ENCODE measurements at regions not wholly inside any gene's neighbourhood (a gene's known extent, or its start where the extent isn't known, plus 50 kb on each side); places are given as distances from the start of the nearest gene placed in this dataset.

- Mint-ChIP-seq H3K27me3 (ENCODE audit: low read depth) (no peaks in the 10 kb centered on the region), H3K4me1 (no peaks in the 10 kb centered on the region), H3K9me3 (no peaks in the 10 kb centered on the region), H3K36me3 (ENCODE audit: low read depth) (no peaks in the 10 kb centered on the region), H3K4me3 (no peak overlapping the region), H3K27ac (no peak overlapping the region)
- TF ChIP-seq, protein P1, sequence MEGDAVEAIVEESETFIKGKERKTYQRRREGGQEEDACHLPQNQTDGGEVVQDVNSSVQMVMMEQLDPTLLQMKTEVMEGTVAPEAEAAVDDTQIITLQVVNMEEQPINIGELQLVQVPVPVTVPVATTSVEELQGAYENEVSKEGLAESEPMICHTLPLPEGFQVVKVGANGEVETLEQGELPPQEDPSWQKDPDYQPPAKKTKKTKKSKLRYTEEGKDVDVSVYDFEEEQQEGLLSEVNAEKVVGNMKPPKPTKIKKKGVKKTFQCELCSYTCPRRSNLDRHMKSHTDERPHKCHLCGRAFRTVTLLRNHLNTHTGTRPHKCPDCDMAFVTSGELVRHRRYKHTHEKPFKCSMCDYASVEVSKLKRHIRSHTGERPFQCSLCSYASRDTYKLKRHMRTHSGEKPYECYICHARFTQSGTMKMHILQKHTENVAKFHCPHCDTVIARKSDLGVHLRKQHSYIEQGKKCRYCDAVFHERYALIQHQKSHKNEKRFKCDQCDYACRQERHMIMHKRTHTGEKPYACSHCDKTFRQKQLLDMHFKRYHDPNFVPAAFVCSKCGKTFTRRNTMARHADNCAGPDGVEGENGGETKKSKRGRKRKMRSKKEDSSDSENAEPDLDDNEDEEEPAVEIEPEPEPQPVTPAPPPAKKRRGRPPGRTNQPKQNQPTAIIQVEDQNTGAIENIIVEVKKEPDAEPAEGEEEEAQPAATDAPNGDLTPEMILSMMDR (IDR thresholded peaks at IDR 0.05; ENCODE audit: unreplicated experiment in 3 of 3) = no peak
Measured at GRCh38 chr5:13529300-13529699, 415.2 kb downstream of the DNAH5 start.

DNA sequence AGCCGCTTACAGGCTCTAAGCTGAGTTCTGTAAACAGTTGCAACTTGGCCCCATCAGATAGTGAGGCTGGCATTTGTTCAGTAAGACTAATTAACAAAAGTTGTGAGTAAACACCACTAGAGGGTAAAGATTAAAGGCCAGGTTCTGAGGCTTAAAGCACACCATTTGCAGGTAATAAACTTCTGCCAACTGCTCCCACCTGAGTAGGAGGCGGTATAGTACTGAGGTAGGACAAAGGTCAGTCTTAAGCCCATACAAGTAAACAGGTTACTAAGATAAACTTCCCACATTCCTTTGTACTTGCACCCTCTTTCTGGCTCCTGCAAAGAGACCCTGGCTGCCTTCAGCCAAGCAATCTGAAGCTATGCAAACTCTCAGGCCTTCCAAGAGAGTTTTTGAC, 419.6 kb downstream of the DNAH5 start:
- Mint-ChIP-seq H3K36me3 (ENCODE audit: low read depth) (no peaks in the 10 kb centered on the region), H3K27ac (no peak overlapping the region), H3K4me1 (no peaks in the 10 kb centered on the region), H3K9me3 (no peaks in the 10 kb centered on the region), H3K4me3 (no peak overlapping the region), H3K27me3 (ENCODE audit: low read depth) (no peaks in the 10 kb centered on the region)
- TF ChIP-seq, protein P1 (IDR thresholded peaks at IDR 0.05; ENCODE audit: unreplicated experiment in 3 of 3) = no peak

- Mint-ChIP-seq H3K4me1 (no peaks in the 10 kb centered on the region), H3K27me3 (ENCODE audit: low read depth) (peaks cover 4% of the 10 kb centered on the region), H3K36me3 (ENCODE audit: low read depth) (no peaks in the 10 kb centered on the region), H3K9me3 (no peaks in the 10 kb centered on the region), H3K4me3 (no peak overlapping the region), H3K27ac (no peak overlapping the region)
- TF ChIP-seq, protein P1 (IDR thresholded peaks at IDR 0.05; ENCODE audit: unreplicated experiment in 3 of 3) = no peak
Measured at GRCh38 chr5:13519131-13519530, 425.4 kb downstream of the DNAH5 start.

GRCh38 chr5:13516195-13516594, 428.3 kb downstream of the DNAH5 start:
- no peaks in the 10 kb centered on the region for H3K9me3 Mint-ChIP-seq
- H3K4me1 Mint-ChIP-seq = no peaks in the 10 kb centered on the region
- H3K4me3 Mint-ChIP-seq = no peak overlapping the region
- TF ChIP-seq, protein P1 (IDR thresholded peaks at IDR 0.05; ENCODE audit: unreplicated experiment in 3 of 3) = no peak
- no peak overlapping the region for H3K27ac Mint-ChIP-seq
- H3K36me3 Mint-ChIP-seq (ENCODE audit: low read depth) = no peaks in the 10 kb centered on the region
- peaks cover 4% of the 10 kb centered on the region for H3K27me3 Mint-ChIP-seq (ENCODE audit: low read depth)

- no peaks in the 10 kb centered on the region for H3K9me3 Mint-ChIP-seq
- TF ChIP-seq, protein P1 (IDR thresholded peaks at IDR 0.05; ENCODE audit: unreplicated experiment in 3 of 3) = no peak
- H3K4me1 Mint-ChIP-seq = no peaks in the 10 kb centered on the region
- H3K4me3 Mint-ChIP-seq = no peak overlapping the region
- peaks cover 3% of the 10 kb centered on the region for H3K27me3 Mint-ChIP-seq (ENCODE audit: low read depth)
- H3K36me3 Mint-ChIP-seq (ENCODE audit: low read depth) = no peaks in the 10 kb centered on the region
- H3K27ac Mint-ChIP-seq = no peak overlapping the region
Measured at GRCh38 chr5:13511442-13511841, 433.0 kb downstream of the DNAH5 start.

DNA sequence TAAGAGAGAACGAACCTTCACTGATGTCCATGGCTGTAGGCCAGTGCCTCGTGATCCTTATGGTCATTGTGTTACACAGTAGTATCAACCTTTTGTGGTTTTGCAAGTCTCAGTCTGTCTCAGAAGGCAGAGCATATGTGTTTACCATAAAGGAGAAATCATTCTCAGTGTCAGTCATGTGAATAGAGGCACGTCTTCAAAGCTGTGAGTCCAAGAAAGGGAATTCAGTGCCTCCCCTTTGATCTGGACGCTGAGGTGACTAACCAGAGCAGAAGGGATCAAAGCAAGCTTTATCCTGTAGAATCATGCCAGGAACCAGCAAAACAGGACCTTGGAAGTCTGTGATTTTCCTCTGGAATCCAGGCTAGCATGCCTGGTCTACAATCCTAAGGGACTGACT, 433.9 kb downstream of the DNAH5 start:
- Mint-ChIP-seq H3K4me3 (no peak overlapping the region), H3K4me1 (no peaks in the 10 kb centered on the region), H3K27ac (no peak overlapping the region)

More for the DNA sequence above, 433.9 kb downstream of the DNAH5 start:
- Mint-ChIP-seq H3K36me3 (ENCODE audit: low read depth) (no peaks in the 10 kb centered on the region), H3K9me3 (no peaks in the 10 kb centered on the region), H3K27me3 (ENCODE audit: low read depth) (no peaks in the 10 kb centered on the region)
- TF ChIP-seq, protein P1 (IDR thresholded peaks at IDR 0.05; ENCODE audit: unreplicated experiment in 3 of 3) = no peak

Measured in nephron (organoid).